22Rv1 (cell line): ENCODE measurements at regions not wholly inside any gene's neighbourhood (a gene's known extent, or its start where the extent isn't known, plus 50 kb on each side); places are given as distances from the start of the nearest gene placed in this dataset.

ENCODE experiments used
- H3K27ac ChIP-seq: fragments of 450-650 bp; 2 replicates; pipeline ENCODE4 v1.5.1; 2017
- CTCF ChIP-seq: fragments of 450-650 bp; IDR thresholded peaks from 2 replicates; pipeline ENCODE4 v1.5.1; 2017; ENCODE audit warnings: mild to moderate bottlenecking
- ZFX ChIP-seq: fragments of 450-650 bp; IDR thresholded peaks from 2 replicates; pipeline ENCODE4 v1.6.1; 2017; ENCODE audit warnings: antibody characterized with exemption, borderline replicate concordance

- H3K27ac ChIP-seq = no peak overlapping the region
- TF ChIP-seq CTCF (no peak), ZFX (no peak)
These were observed 139.6 kb upstream of the SLC35B3 start for GRCh38 chr6:8574749-8575468.

GRCh38 chr6:8574311-8574710 lies 139.0 kb upstream of the SLC35B3 start:
- TF ChIP-seq ZFX (no peak), CTCF (no peak)

GRCh38 chr6:8570256-8570920 lies 135.0 kb upstream of the SLC35B3 start:
- no peak for TF ChIP-seq ZFX
- no peak for TF ChIP-seq CTCF
- no peak overlapping the region for H3K27ac ChIP-seq

More at GRCh38 chr6:8574311-8574710, 139.0 kb upstream of the SLC35B3 start:
- no peak overlapping the region for H3K27ac ChIP-seq

GRCh38 chr6:8562125-8562524 lies 126.8 kb upstream of the SLC35B3 start:
- no peak overlapping the region for H3K27ac ChIP-seq
- TF ChIP-seq CTCF = no peak
- no peak for TF ChIP-seq ZFX

GRCh38 chr6:8558953-8559352 lies 123.6 kb upstream of the SLC35B3 start:
- TF ChIP-seq ZFX (no peak), CTCF (no peak)
- H3K27ac ChIP-seq = no peak overlapping the region

- TF ChIP-seq CTCF (no peak), ZFX (no peak)
- H3K27ac ChIP-seq = no peak overlapping the region
These were observed 121.8 kb upstream of the SLC35B3 start for GRCh38 chr6:8557014-8557748.
